CD4-positive, alpha-beta T cell treated with Interleukin-15 for 4 hours (primary cell): ENCODE measurements at regions not wholly inside any gene's neighbourhood (a gene's known extent, or its start where the extent isn't known, plus 50 kb on each side); places are given as distances from the start of the nearest gene placed in this dataset.
"Not testable (repeated sequence)": the region's sequence is repeated elsewhere in the genome, so short reads cannot be mapped to it uniquely, and the experiment has no call there.

Source experiments
- DNase-seq: peaks from one replicate; pipeline ENCODE4 v3.0.0-alpha.2; 2020; ENCODE audit warnings: low spot score

DNA sequence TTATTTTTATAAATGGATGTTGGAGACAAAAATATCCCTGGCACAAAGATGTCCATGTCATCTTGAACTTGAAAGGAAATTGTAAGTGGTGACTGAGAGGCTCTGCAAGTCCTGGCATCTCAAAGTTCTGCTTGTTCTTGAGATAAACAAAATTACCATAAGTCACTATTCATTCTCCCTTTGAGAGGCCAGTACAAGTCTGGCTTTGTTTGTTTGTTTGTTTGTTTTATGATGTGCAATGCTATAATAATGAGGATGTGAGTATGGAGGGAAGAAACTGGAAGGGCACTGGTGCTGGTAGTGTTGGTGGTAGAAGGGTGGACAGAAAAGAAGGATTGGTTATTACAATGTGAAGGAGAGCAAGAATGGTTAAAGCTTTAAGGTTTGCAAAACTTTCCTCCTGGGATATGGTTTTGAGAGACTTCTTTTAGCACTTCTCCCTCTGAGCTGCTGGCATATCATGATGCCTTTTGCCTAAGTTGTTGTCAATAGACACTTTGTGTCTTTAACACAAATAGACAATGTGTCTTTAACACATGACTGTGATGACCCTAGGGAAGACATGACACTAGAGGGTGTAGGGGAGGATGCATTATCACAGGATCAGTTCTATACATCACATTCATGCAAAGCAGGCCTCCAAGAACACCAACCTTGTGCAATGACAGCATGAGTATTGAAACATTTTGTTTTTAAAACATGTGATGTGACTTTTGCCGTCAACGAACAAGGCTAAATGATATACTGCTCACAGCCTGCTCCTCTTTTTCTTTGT, 880.5 kb upstream of the GOT2 start:
- DNase-seq: no peak

DNA sequence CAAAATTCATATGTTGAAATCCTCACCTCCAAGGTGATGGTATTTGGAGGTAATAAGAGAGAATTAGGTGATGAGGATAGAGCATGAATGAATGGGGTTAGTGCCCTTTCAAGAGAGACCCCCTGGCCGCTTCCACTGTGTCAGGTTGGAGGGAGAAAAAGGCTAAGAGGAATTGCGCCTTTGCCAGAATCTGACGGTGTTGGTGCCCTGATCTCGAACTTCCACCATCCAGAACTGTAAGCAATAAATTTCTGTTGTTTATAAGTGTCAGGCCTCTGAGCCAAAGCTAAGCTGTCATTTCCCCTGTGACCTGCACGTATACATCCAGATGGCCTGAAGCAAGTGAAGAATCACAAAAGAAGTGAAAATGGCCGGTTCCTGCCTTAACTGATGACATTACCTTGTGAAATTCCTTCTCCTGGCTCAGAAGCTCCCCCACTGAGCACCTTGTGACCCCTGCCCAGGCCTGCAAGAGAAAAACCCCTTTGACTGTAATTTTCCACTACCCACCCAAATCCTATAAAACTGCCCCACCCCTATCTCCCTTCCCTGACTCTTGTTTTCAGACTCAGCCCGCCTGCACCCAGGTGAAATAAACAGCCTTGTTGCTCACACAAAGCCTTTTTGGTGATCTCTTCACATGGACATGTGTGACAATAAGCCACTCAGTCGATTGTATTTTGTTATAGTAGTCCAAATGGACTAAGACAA, 878.9 kb upstream of the GOT2 start:
- not testable (repeated sequence) for DNase-seq

DNA sequence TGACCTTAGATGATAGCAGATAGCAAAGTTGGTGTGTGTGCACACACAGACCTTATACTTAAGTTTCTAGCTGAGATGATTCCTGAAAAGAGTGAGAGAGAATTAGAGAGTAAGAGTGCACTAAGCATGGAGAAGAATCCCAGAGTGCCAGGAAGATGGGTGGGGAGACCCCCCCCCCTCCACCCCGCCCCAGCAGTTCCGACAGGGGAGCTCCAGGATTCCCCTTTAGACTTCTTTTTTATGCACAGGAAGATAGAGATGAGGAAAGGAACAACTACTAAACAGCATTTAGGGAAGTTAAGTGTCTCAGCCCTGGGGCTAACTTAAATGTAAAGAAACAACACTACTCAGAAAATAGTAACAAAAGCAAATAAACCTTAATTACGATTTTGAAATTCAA, 878.0 kb upstream of the GOT2 start:
- no peak for DNase-seq

DNA sequence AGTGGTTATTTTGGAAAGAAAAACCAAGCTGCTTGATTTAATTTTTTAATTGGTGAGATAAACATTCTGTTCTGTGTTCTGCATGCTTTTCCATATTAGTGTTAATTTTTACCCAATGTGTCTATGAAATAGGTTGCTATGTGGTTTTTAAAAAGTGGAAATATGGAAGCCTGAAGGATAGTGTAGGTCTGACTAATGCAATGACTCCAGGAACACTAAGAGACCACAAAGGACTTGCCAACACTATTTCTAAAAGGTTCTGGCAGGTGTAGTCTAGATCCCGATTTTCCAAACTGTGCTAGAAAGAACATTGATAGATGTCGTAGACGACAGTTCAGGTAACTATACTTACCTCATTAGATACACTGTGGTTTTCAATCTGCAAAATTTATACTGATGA, 877.4 kb upstream of the GOT2 start:
- DNase-seq: no peak

DNA sequence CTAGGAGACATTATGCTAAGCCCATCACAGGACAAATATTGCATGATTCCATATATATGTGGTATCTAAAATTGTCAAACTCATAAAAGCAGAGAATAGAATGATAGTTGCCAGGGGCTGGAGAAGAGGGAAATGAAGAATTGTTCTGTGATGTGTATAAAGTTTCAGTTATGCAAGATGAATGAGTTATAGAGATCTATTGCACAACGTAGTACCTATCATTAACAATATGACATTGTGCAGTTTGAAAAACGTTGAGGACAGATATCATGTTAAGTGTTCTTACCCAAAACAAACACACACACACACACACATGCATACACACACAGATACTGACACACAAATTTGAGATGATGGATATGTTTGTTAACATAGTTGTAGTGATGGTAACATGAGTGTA, 871.6 kb upstream of the GOT2 start:
- no peak for DNase-seq

DNA sequence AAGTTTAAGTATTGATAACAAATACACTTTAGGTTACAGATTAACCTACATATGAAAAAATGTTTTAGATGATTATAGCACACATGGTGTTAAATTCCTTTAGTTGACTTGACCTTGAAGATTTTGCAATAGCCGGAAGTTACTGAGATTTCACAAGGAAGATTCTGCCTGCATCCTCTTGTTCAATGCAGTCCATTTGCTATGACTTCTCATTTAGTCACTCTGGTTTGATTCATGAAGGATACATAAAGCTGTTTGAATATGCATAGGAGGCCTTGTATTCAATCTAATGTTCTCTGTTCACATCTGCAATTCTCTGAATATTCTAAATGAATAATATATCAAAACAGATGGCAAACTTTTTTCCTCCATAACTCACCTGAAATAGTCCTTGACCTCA, 870.2 kb upstream of the GOT2 start:
- no peak for DNase-seq

DNA sequence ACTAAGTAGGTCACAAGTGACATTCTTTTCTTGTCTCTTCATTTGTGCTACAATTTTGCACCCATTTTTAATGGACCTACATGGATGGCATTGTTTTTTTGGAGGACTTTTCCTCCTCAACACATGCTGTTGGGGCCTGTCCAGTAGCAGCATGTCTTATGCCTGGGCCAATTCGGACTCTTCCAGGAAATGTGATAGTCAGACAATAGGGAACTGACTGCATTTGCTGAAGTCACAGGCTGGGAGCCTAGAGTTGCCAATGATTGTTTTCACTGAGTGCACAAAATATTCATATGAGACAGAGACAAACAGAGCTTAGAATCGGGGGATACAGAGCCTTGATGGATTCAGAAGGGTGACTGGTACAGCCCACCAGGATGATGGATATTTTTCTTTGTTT, 867.3 kb upstream of the GOT2 start:
- DNase-seq: no peak

DNA sequence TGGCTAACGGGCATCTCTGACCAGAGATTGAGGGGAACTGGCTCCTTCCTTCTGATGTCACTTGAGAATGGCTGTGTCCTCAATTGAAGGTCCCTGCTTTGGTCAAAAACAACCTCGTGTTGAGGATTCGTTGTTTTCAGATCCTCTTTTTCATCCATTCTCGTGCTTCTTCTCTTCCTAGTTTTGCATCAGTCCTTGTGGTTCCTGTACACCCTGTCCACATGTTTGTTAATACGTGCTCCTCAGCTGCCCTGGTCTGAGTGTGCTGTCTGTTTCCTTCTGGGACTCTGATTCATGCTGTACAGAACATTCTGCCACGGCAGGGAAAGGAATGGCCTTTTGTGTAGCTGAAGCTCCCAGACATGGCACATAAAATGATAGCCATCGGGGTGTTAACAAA, 863.2 kb upstream of the GOT2 start:
- no peak for DNase-seq

DNA sequence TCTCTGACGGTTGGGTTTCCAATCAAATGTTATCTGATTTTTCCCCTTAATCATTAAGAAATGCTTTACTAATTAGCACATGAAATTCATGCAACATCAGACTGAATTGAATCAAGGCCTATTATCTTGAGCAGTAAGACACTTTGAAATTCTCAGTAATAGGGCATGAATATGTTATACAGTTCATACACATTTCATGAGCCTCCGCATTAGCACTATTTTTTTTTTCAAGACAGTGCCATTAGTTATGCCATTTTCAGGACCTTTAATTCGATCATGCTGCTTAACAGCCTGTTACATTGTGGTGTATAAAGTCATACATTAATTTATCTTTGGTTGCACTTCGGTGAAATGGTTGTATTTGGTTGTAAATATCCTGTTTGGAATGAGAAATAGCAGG, 862.6 kb upstream of the GOT2 start:
- no peak for DNase-seq

DNA sequence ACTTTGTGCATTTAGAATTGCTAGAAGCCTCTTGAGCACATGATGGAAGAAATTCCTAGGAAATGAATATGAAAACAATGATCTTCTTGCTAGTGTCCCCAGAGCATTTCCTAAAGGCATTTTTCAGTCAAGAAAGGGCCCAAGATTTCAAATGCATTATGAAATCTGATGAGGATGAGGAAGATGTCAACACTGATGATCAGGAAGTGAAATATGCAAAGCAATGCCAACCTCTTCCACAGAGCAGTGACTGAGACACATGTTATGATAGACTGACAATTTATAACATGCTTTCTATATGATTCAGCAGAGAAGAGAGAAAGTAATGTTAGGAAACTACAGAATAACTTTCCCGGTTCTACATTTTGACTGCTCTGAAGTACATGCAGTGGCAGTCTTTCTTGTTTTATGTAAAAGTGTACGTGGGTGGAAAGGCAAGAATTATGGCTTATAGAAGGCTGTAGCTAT, 859.1 kb upstream of the GOT2 start:
- DNase-seq: no peak

DNA sequence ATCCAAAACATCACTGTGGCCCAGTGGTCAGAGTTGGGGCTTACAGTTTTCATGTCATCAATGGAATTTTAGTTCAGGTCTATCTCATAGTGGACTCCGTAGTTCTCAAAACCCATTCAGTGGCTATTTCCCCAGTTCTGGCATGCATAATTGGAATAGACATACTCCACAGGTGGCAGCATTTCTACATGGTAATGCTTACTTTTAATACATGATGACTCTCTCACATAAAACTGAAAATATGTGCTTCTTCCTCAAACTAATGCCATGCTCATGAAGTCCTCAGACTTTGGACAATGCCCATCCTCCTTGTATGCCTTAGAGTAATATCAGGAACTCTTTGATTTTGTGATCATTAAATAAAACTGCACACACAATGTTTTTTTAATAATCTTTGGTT, 857.4 kb upstream of the GOT2 start:
- DNase-seq: no peak

DNA sequence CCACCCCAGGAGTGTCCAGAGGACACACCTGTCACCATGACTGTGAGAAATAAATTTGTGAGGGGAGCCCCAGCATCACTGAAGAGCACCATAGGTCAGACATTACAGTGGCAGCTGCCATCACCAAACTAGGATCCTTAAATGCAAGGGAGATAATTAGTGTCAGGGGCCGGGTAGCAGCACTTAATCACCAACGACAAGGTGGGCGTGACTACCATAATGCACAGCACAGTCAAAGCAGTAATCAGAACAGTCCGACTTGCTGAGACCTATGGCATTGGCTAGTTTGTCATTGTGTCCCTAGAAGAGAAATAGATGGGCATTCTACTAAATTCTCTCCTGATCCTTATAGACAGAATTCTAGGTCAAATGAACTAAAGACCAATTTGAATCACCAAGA, 856.7 kb upstream of the GOT2 start:
- DNase-seq: no peak

DNA sequence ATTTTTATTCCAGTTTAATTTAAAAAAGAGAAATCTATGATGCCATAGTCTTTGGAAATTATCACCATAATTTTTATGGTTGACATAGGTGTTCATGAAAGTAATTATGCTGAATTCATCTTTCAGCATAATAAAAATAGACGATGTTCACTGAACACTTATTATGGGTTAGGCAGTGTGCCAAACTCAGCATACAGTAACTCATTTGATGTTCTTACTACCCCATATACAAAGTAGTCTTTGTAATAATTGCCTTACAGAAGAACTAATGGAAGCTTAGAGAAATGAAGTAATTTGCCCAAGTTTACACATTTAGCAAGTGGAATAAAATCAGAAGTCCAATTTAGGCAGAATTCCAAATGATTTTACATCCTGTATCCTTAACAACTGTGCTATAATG, 852.2 kb upstream of the GOT2 start:
- no peak for DNase-seq

DNA sequence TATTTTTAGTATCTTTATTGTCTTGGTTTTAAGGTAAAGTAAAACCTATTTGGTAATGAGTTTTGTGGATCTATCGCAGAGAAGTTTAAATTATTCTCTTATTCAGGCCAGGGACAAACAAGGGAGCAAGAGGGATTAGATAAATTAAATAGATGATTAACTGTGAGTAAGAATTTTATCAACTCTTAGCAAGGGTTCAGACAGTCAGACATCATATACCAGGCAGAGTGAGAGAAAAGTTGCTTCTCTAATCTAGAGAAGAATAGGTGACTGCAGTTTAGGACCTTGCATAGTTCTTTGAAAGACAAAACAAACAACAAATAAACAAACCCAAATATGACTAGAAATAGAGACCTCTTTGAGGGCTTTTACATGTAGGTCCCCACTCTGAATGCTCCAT, 840.2 kb upstream of the GOT2 start:
- DNase-seq: no peak

DNA sequence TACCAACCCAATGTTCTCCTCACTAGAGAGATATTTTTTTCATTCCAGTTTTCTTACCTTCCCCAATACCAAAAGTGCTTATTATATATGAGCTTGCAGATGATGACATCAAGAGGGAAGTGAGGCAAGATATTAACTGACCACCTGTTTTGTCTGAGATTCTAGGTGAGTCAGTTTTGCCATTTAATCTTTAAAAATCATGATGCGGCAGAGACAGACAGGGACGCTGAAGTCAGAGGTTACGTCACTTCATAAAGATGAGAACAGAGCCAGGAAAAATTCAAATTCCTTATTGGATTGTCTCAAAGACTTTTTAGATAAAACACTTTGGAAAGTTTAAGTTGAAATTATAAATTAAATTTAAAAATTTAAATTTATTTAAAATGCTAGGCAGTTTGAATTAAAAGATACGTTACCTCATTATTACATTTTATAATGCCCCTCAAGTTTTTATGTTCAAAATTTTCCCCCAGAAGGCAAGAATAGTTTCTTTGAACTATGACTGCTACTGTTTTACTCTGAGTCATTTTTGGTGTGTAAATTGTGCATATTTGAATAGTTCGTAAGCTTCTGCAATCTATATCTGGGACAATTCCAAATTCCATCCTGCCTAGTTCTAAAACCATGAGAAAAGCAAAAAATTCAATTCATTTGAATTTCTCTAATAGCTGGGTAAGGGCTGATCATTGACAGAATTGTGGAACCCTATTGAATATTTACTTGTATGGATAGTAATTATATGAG, 839.6 kb upstream of the GOT2 start:
- DNase-seq: no peak

DNA sequence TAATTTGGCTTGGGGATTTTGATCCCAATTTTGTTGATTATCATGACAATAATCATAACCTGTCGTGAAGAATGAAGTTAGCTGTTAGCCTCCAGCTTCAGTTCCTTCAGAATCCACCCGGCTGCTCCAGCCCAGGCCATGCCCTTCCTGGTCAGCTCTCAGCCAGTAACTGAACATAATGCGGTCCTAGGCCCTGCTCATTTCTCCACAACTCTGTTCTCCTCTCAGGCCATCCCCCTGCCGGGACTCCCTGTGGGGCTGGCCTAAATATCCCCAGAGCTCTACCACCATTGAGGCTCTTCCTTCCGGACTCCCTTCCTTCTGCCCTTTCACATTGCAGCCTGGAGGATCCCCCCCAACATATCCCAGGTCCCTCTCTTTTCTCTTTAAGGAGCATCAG, 833.4 kb upstream of the GOT2 start:
- no peak for DNase-seq

DNA sequence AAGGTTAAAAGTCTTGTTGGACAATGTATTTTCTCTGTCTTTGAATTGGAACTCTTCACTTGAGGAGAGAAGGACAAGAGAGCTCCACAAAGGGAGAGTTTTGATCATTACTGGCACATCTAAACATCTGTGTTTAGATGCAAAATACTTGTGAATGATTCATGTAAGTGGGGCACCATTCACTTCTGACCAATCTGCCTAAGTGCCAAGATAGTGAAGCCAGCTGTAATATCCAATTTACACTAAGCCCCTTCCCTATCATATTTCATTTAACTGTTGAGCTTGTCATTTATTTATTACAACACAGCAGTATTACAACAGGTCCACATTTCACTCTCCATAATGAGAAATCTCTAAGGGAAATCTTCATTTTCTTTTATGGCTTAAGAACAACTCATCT, 832.3 kb upstream of the GOT2 start:
- no peak for DNase-seq

DNA sequence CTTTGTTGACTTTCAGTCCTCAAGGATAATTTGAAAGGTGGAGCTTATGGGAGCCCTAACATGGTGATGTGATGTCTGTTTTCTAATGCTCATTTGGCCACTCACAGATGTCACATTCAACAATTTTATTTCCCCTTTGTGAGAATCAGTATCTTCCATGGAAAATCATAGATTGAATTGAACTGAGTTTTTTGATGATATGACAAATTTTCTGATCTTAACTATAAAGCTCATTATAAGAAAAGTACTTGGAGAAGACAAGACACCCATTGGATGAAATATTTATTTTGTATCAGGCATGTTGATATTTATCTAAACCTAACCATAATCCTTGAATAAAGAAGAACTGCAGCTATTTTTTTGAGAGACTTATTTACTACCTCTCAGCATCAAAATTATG, 824.6 kb upstream of the GOT2 start:
- DNase-seq: no peak

DNA sequence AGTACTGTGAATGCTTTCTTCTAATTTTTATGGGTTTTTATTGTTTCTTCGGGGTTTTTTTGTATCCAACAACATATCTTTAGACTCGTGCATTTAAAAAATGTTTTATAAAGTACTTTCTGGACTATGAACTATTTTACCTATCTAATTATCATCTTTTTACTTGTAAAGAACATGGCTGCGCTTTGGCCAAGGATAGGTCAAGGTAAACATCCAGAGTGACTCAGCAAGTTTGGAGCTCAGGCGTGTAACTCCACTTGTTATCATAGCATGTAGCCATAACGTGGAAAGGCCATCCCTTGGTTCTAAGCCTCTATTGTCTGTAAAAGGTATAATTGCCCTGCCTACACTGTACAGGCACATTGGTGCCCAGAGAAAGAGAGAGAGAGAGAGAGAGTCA, 818.0 kb upstream of the GOT2 start:
- DNase-seq: no peak

DNA sequence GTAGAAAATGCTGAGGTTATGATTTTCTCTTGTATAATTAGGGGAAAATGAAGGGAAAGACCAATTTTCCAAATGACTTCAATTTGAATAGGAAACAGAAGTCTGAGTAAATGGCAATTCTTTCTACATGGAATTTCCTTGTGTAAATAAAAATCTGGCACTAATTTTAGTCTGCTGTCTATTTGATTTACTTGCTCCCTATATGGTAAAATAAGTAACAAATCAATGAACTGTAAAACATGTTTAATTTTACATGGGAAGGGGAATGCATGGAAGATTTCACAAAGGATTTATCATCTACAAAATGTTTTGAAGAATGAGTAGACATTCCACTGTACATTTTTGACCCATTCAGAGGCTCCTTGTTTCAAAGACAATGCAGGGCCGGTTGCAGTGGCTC, 811.6 kb upstream of the GOT2 start:
- no peak for DNase-seq

DNA sequence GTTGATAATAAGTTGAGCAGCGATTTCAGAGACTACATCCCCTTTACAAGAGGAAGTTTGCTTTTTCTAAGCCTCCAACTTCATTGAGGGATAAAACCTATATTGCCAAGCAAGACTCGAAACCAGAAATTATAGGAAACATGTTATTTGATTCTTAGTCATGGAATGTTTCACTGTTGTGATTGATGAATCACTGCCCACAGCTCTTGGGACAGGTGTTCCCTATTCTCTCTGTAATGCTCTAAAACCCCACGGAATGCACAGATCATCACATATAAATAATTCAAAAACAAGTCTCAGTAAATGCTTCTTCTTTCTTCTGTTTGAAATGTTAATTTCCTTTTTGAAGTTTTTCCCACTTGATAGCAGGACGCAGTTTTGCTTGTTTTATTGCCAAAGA, 809.5 kb upstream of the GOT2 start:
- DNase-seq: no peak

DNA sequence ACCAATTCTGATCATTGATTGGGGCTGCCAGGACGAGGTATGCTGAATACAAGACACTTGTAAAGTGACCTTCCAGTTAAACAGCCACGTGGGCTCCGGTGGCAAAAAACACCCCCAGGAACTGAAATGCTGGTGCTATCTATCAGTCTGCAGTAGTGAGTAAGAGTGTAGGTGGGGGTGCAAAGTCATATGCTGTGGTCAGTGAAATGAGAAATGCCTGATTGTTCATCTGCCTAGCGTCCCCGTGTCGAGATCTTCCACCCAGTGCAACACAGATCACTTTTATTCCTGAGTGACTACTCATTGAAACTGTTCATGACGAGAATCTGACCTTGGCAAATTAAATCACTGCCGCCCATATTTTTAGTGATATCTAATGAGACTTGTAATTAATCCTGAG, 806.5 kb upstream of the GOT2 start:
- no peak for DNase-seq

DNA sequence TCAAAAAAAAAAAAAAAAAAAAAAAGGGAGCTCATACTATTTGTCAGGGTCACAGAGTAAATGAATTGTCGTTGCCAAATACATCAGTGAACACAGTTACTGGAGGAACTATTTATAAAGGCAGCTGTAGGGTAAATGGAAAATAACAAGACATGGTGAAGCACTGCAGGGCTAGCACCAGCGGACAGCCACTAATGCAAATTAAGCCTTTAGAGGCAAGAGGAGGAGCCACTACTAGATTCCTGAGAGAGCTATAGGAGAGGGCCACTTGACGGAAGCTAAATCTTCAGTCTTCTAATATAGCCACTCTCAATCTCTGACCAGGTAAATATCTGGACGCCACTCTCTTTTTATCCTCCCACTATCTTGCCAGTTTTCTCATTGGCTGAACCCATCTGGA, 801.2 kb upstream of the GOT2 start:
- DNase-seq: no peak
